PFSK-1 (cell line): ENCODE measurements at regions not wholly inside any gene's neighbourhood (a gene's known extent, or its start where the extent isn't known, plus 50 kb on each side); places are given as distances from the start of the nearest gene placed in this dataset.

Experiments
- FOXP2 ChIP-seq: optimal IDR thresholded peaks from 2 replicates; pipeline ENCODE3; 2011; ENCODE audit warnings: borderline replicate concordance, control low read depth, inconsistent platforms; ENCODE audit not compliant: insufficient read depth; ENCODE audit errors: extremely low read length, extremely low read depth
- POLR2AphosphoS5 ChIP-seq: IDR thresholded peaks from 2 replicates; pipeline ENCODE4 v1.6.1; 2012; ENCODE audit warnings: low read depth, mild to moderate bottlenecking, control low read depth, low read length, moderate library complexity
- REST ChIP-seq, 2 experiments: IDR thresholded peaks; 2 replicates each; pipeline versions ENCODE4 v1.6.1 to v1.8.0; 2011 to 2012; ENCODE audit warnings: low read depth in 2 of 2, low read length in 2 of 2, control low read depth in 1 of 2, inconsistent platforms in 1 of 2, mild to moderate bottlenecking in 1 of 2, moderate library complexity in 1 of 2; ENCODE audit not compliant: insufficient read depth in 1 of 2
- SIN3A ChIP-seq: IDR thresholded peaks from 2 replicates; pipeline ENCODE4 v1.6.1; 2012; ENCODE audit warnings: mild to moderate bottlenecking, low read length, moderate library complexity, borderline replicate concordance; ENCODE audit not compliant: insufficient read depth
- TAF1 ChIP-seq: IDR thresholded peaks from 2 replicates; pipeline ENCODE4 v1.6.1; 2012; ENCODE audit warnings: low read length, control low read depth, borderline replicate concordance; ENCODE audit not compliant: insufficient read depth

- TF ChIP-seq TAF1 (no peak), SIN3A (no peak), POLR2AphosphoS5 (no peak), FOXP2 (no peak), REST (IDR thresholded peaks at IDR 0.05; ENCODE audit: insufficient read depth in 1 of 2, low read depth in 2 of 2, low read length in 2 of 2) (no peak)
These were observed 516.6 kb downstream of the SLITRK1 start for GRCh38 chr13:83365723-83366122.

- TF ChIP-seq SIN3A (no peak), TAF1 (no peak), FOXP2 (no peak), POLR2AphosphoS5 (no peak)
These were observed 527.2 kb downstream of the SLITRK1 start for GRCh38 chr13:83355041-83355440.

- TF ChIP-seq FOXP2 (no peak), POLR2AphosphoS5 (no peak), TAF1 (no peak), SIN3A (no peak), REST (IDR thresholded peaks at IDR 0.05; ENCODE audit: insufficient read depth in 1 of 2, low read depth in 2 of 2, low read length in 2 of 2) (no peak)
These were observed 529.9 kb downstream of the SLITRK1 start for GRCh38 chr13:83352391-83352790.

- TF ChIP-seq FOXP2, result no peak
- TF ChIP-seq POLR2AphosphoS5, result no peak
- TF ChIP-seq TAF1, result no peak
- no peak for TF ChIP-seq REST (IDR thresholded peaks at IDR 0.05; ENCODE audit: insufficient read depth in 1 of 2, low read depth in 2 of 2, low read length in 2 of 2)
- TF ChIP-seq SIN3A, result no peak
These were observed 531.7 kb downstream of the SLITRK1 start for GRCh38 chr13:83350569-83350968.

GRCh38 chr13:83344518-83344917 is 537.8 kb downstream of the SLITRK1 start:
- TF ChIP-seq REST (IDR thresholded peaks at IDR 0.05; ENCODE audit: insufficient read depth in 1 of 2, low read depth in 2 of 2, low read length in 2 of 2) (no peak), SIN3A (no peak), TAF1 (no peak), FOXP2 (no peak), POLR2AphosphoS5 (no peak)
